Common myeloid progenitor, CD34-positive (primary cell): ENCODE measurements at regions not wholly inside any gene's neighbourhood (a gene's known extent, or its start where the extent isn't known, plus 50 kb on each side); places are given as distances from the start of the nearest gene placed in this dataset.
A peak's percentile ranks its signal among the peaks of the same experiment; 100 is the strongest.

Experiments used
- CTCF ChIA-PET: fragments of 350-600 bp; sonication (Branson Sonifier 250); formaldehyde crosslinking; loops from one replicate; lab custom pipeline; 2021; ENCODE audit warnings: antibody characterized with exemption; lab: Charles Lee
- POLR2A ChIA-PET: fragments of 350-600 bp; sonication (Branson Sonifier 250); formaldehyde crosslinking; loops from one replicate; lab custom pipeline; 2021; ENCODE audit warnings: antibody characterized with exemption; lab: Charles Lee
- DNase-seq, 3 donors: peaks; one replicate each; pipeline versions ENCODE4 v3.0.0 to v3.0.0-alpha.2; 2013
- H3K27ac ChIP-seq, 2 experiments: 1 replicate in 1 of 2; 2 replicates in 1 of 2; pipeline ENCODE4 v1.7.0; 2013; ENCODE audit warnings: inconsistent platforms in 2 of 2, low read length in 2 of 2, mild to moderate bottlenecking in 2 of 2, low read depth in 1 of 2, moderate library complexity in 1 of 2; ENCODE audit not compliant: severe bottlenecking in 2 of 2, insufficient read depth in 1 of 2, poor library complexity in 1 of 2
- H3K27me3 ChIP-seq, 5 experiments: replicated peaks in 2 of 5; 1 replicate in 3 of 5; 2 replicates in 2 of 5; pipeline versions ENCODE4 v1.6.1 to v1.7.0; 2013; ENCODE audit warnings: low read length in 4 of 5, mild to moderate bottlenecking in 2 of 5, moderate library complexity in 2 of 5, inconsistent platforms in 1 of 5; ENCODE audit not compliant: insufficient read depth in 5 of 5, control insufficient read depth in 4 of 5
- H3K36me3 ChIP-seq, 4 experiments: 1 replicate in 2 of 4; 2 replicates in 2 of 4; pipeline versions ENCODE4 v1.6.1 to v1.7.0; 2013; ENCODE audit warnings: low read length in 3 of 4, control low read depth in 1 of 4, mild to moderate bottlenecking in 1 of 4; ENCODE audit not compliant: control insufficient read depth in 4 of 4, insufficient read depth in 4 of 4
- H3K4me1 ChIP-seq, 4 experiments: 1 replicate in 3 of 4; 2 replicates in 1 of 4; pipeline versions ENCODE4 v1.6.1 to v1.7.1; 2013; ENCODE audit warnings: low read length in 3 of 4, mild to moderate bottlenecking in 3 of 4, control low read depth in 1 of 4, inconsistent platforms in 1 of 4, moderate library complexity in 1 of 4; ENCODE audit not compliant: control insufficient read depth in 4 of 4, insufficient read depth in 4 of 4; ENCODE audit errors: control extremely low read depth in 1 of 4
- H3K4me3 ChIP-seq, 7 experiments: 1 replicate in 4 of 7; 2 replicates in 3 of 7; pipeline versions ENCODE4 v1.5.1 to v1.7.0; 2013; ENCODE audit warnings: mild to moderate bottlenecking in 7 of 7, low read length in 6 of 7, moderate library complexity in 6 of 7, inconsistent platforms in 2 of 7, low read depth in 2 of 7, control low read depth in 1 of 7; ENCODE audit not compliant: insufficient read depth in 4 of 7, control insufficient read depth in 1 of 7; ENCODE audit errors: extremely low read depth in 1 of 7
- H3K9me3 ChIP-seq, 5 experiments: 1 replicate in 4 of 5; 2 replicates in 1 of 5; pipeline versions ENCODE4 v1.6.1 to v1.7.1; 2013; ENCODE audit warnings: low read length in 4 of 5, mild to moderate bottlenecking in 2 of 5, inconsistent platforms in 1 of 5, low read depth in 1 of 5, moderate library complexity in 1 of 5; ENCODE audit not compliant: control insufficient read depth in 4 of 5, insufficient read depth in 2 of 5; ENCODE audit errors: control extremely low read depth in 1 of 5
- WGBS: methylation state at CpG from one replicate; pipeline ENCODE4 v1.1.5; 2013; ENCODE audit not compliant: insufficient coverage; 5-methylcytosine and 5-hydroxymethylcytosine counted together

DNA sequence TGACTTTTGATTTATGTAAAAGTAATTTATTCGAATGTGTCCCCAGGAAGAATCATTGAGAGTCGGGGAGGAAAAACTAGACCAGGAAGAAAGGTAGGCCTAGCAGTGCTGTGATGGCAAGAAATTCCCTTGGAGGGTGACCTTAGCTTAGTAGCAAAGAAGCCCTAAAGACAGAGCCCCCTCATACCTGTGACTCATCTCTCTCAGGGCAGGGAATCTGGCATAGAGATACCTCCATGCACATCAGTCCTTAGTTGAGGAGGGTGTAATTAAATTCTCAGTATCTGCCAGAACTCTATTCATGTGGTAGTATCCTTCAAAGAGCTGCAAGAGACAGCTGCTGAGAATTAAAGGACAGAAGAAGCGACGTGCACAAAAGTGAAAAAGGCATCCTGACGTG is 360.3 kb downstream of the FBXO15 start:
- H3K9me3 ChIP-seq: peaks cover 0 to 3% (median 0%) of the 10 kb centered on the region in 5 experiments
- WGBS: 96% methylated on average over 5 of the region's 5 CpGs
- no peaks in the 10 kb centered on the region for H3K36me3 ChIP-seq
- peaks cover 0 to 2% (median 0%) of the 10 kb centered on the region in 5 experiments for H3K27me3 ChIP-seq
- no peak overlapping the region for H3K27ac ChIP-seq
- H3K4me3 ChIP-seq: no peak overlapping the region
- H3K4me1 ChIP-seq: no peaks in the 10 kb centered on the region
- no peak for DNase-seq
- ChIA-PET CTCF (interaction anchor here (2.7 kb wide), 1 partner anchor 16 kb away, joined by 6 read pairs; no protein-coding TSS in a partner anchor), POLR2A (no interaction called here)

DNA sequence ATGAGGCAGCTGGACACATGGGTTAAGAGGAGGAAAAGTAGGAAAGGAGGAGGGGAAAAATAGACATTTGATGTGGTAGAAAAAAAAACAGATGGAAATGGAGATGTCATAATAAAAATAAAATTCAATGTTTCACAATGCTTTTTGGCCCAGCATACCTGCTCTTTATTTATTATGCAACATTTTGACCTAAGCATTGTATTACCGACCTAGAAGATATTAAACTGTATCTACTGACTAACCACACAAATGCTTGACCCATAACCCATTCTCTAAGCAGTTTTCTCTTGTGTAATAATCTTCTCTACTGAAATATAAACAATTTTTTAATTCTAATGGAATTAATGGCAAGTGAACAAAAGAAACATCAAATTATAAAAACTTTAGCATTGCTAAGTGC is 362.3 kb downstream of the FBXO15 start:
- no peaks in the 10 kb centered on the region for H3K4me1 ChIP-seq
- peaks cover 0 to 3% (median 0%) of the 10 kb centered on the region in 5 experiments for H3K9me3 ChIP-seq
- no peak overlapping the region for H3K4me3 ChIP-seq
- no CpG with 5 or more reads among the region's 1 CpG for WGBS
- H3K27ac ChIP-seq: no peak overlapping the region
- DNase-seq: no peak
- POLR2A ChIA-PET: interaction anchor here (0.9 kb wide), 1 partner anchor 14 kb away, joined by 3 read pairs; no protein-coding TSS in a partner anchor
- H3K27me3 ChIP-seq: peaks cover 0 to 2% (median 2%) of the 10 kb centered on the region in 5 experiments
- no peaks in the 10 kb centered on the region for H3K36me3 ChIP-seq
- CTCF ChIA-PET: interaction anchor here (2.7 kb wide), 1 partner anchor 14 kb away, joined by 6 read pairs; no protein-coding TSS in a partner anchor

GRCh38 chr18:73784853-73785252 is 362.8 kb downstream of the FBXO15 start:
- ChIA-PET POLR2A (interaction anchor here (0.9 kb wide), 1 partner anchor 13 kb away, joined by 3 read pairs; no protein-coding TSS in a partner anchor), CTCF (interaction anchor here (2.7 kb wide), 1 partner anchor 14 kb away, joined by 6 read pairs; no protein-coding TSS in a partner anchor)
- H3K4me1 ChIP-seq: no peaks in the 10 kb centered on the region
- no peak overlapping the region for H3K4me3 ChIP-seq
- peaks cover 0 to 3% (median 0%) of the 10 kb centered on the region in 5 experiments for H3K9me3 ChIP-seq
- H3K27ac ChIP-seq: no peak overlapping the region
- DNase-seq: peak in 1 of 3 donors; percentile 18
- no peaks in the 10 kb centered on the region for H3K36me3 ChIP-seq
- H3K27me3 ChIP-seq: peaks cover 0 to 3% (median 2%) of the 10 kb centered on the region in 5 experiments
- WGBS: 78% methylated on average over 6 of the region's 8 CpGs

DNA sequence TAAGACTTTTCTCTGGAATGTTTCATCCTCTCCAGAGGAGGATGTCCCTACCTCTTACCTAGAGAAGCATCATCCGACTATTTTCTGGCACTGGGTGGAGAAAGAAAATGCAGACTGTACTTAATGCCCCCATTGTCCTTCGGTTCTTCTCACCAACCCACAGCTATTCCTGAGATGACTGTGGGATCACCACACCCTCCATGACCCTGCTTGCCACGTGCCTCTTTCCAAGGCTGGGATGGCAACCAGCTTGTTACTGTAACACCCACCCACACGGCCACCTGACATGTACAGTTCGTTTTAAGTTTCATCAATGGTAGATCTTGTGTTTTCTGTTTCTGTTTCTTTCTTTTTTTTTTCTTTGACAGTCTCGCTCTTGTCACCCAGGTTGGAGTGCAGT is 365.2 kb downstream of the FBXO15 start:
- no peak for DNase-seq
- Histone ChIP-seq H3K9me3 (peaks cover 0 to 3% (median 0%) of the 10 kb centered on the region in 5 experiments), H3K27ac (no peak overlapping the region), H3K4me3 (no peak overlapping the region), H3K27me3 (peaks cover 0 to 4% (median 0%) of the 10 kb centered on the region in 5 experiments), H3K36me3 (no peaks in the 10 kb centered on the region), H3K4me1 (peaks cover 0 to 9% (median 2%) of the 10 kb centered on the region in 4 experiments)
- ChIA-PET POLR2A (no interaction called here), CTCF (no interaction called here)
- WGBS: 91% methylated on average over 4 of the region's 6 CpGs

- DNase-seq: no peak
- peaks cover 0 to 16% (median 2%) of the 10 kb centered on the region in 4 experiments for H3K4me1 ChIP-seq
- peaks cover 0 to 3% (median 0%) of the 10 kb centered on the region in 5 experiments for H3K9me3 ChIP-seq
- no peaks in the 10 kb centered on the region for H3K36me3 ChIP-seq
- POLR2A ChIA-PET: no interaction called here
- 96% methylated on average over 3 of the region's 7 CpGs for WGBS
- no peak overlapping the region for H3K27ac ChIP-seq
- H3K4me3 ChIP-seq: no peak overlapping the region
- CTCF ChIA-PET: no interaction called here
- peaks cover 0 to 5% (median 0%) of the 10 kb centered on the region in 5 experiments for H3K27me3 ChIP-seq
Observed at GRCh38 chr18:73780218-73780617, 367.4 kb downstream of the FBXO15 start.

- no peaks in the 10 kb centered on the region for H3K36me3 ChIP-seq
- CTCF ChIA-PET: no interaction called here
- POLR2A ChIA-PET: no interaction called here
Observed at GRCh38 chr18:73778032-73778359, 369.6 kb downstream of the FBXO15 start.

DNA sequence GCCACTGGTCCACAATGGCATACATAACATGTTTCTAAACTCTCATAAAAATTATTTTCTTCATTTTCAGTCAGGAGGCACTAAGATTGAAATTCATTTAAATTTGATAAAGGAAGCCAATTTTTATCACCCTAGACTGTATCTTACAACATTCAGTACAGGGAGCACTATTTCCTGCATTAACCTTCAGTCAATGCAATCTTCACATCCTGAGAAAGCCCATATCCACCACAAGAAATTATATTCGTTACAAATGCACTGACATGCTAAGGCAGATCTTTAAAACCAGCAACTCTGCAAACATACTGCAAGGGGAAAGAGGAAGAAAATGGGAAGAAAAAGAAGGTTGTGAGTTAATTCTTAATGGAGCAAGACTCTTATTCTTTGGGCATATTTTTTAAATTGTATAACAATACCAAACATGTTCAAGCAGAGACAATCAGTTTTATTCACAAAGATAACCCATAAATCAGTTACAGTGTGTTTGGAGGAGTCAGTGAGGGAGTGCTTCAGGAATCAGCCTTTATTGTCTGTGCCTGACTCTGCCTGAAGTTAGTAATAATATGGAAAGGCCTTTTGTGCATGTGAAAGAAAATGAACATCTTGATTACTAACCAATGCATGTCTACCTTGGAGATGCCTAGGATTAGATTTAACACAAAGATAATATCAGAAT is 370.1 kb downstream of the FBXO15 start:
- DNase-seq: no peak
- Histone ChIP-seq H3K27me3 (peaks cover 0 to 7% (median 0%) of the 10 kb centered on the region in 5 experiments), H3K9me3 (no peaks in the 10 kb centered on the region), H3K4me3 (no peak overlapping the region), H3K36me3 (no peaks in the 10 kb centered on the region), H3K4me1 (peaks cover 0 to 16% (median 2%) of the 10 kb centered on the region in 4 experiments), H3K27ac (no peak overlapping the region)
- no CpG with 5 or more reads among the region's 1 CpG for WGBS
- POLR2A ChIA-PET: no interaction called here
- CTCF ChIA-PET: interaction anchor here (0.6 kb wide), 1 partner anchor 55 kb away, joined by 3 read pairs; no protein-coding TSS in a partner anchor

More at GRCh38 chr18:73778032-73778359, 369.6 kb downstream of the FBXO15 start:
- H3K4me1 ChIP-seq: peaks cover 0 to 16% (median 2%) of the 10 kb centered on the region in 4 experiments
- H3K27me3 ChIP-seq: peaks cover 0 to 7% (median 0%) of the 10 kb centered on the region in 5 experiments
- no peak overlapping the region for H3K4me3 ChIP-seq
- no peak overlapping the region for H3K27ac ChIP-seq
- no peak for DNase-seq
- H3K9me3 ChIP-seq: no peaks in the 10 kb centered on the region
- no CpG with 5 or more reads among the region's 2 CpGs for WGBS
